ENCODE measurements at regions not wholly inside any gene's neighbourhood (a gene's known extent, or its start where the extent isn't known, plus 50 kb on each side); places are given as distances from the start of the nearest gene placed in this dataset.

DNA sequence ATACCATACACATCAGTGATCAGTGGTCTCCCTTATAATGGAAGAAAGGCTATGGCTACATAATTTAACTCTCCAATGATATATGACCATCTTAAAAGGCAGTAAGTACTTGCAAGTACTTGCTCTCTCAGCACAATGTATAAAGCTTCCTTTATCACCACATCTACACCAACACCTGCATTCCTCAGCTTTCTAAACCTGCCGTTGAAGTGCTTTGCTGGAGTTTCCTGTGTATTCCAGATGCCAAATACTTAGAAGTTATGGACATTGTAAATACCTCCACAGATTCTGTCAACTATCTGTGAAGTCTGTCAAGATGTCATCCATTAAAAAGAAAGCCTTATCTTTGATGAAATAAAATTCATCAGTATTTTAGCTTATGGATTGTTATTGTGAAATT lies 335.0 kb upstream of the GALNTL6 start:
- TF ChIP-seq, protein P1, sequence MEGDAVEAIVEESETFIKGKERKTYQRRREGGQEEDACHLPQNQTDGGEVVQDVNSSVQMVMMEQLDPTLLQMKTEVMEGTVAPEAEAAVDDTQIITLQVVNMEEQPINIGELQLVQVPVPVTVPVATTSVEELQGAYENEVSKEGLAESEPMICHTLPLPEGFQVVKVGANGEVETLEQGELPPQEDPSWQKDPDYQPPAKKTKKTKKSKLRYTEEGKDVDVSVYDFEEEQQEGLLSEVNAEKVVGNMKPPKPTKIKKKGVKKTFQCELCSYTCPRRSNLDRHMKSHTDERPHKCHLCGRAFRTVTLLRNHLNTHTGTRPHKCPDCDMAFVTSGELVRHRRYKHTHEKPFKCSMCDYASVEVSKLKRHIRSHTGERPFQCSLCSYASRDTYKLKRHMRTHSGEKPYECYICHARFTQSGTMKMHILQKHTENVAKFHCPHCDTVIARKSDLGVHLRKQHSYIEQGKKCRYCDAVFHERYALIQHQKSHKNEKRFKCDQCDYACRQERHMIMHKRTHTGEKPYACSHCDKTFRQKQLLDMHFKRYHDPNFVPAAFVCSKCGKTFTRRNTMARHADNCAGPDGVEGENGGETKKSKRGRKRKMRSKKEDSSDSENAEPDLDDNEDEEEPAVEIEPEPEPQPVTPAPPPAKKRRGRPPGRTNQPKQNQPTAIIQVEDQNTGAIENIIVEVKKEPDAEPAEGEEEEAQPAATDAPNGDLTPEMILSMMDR (IDR thresholded peaks at IDR 0.05), result no peak
- no peak for TF ChIP-seq POLR2A (IDR thresholded peaks at IDR 0.05)

All from body of pancreas (tissue), 4 donors.